ENCODE measurements at regions not wholly inside any gene's neighbourhood (a gene's known extent, or its start where the extent isn't known, plus 50 kb on each side); places are given as distances from the start of the nearest gene placed in this dataset.
"Not testable (repeated sequence)": the region's sequence is repeated elsewhere in the genome, so short reads cannot be mapped to it uniquely, and the experiment has no call there.

DNA sequence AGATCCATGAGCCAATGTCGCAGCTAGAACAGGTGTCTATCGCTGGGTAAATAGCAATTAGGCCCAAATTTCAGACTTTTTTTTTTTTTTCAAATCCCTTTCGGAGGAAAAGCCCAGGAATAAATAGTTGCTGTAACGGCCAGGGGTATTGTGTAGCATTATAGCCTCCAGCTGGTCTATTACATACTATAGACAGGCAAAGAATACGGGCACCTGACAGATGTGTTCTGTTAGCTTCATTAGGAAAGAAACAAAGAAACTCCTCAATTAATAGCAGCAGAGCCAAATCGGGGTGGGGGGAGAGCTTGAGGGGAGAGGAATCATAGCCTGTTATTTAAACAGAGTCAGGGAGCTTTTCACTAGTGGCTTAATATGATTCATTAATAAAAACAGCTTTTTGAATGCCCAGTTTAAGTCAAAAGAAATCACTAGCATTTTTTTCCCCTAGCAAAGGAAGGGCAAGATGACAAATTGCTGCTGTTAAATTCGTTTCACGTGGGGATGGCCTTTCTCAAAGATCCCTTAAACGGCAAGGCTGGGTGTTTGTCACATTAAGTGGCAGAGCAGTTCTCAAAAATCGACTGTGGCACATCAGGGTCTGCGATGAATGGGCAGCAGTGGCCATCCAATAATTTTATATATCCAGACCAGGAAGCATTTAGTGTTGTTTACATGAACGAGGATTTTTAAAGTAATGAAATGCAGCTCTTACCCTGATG, 139.4 kb downstream of the ID4 start:
- no peak for DNase-seq

DNA sequence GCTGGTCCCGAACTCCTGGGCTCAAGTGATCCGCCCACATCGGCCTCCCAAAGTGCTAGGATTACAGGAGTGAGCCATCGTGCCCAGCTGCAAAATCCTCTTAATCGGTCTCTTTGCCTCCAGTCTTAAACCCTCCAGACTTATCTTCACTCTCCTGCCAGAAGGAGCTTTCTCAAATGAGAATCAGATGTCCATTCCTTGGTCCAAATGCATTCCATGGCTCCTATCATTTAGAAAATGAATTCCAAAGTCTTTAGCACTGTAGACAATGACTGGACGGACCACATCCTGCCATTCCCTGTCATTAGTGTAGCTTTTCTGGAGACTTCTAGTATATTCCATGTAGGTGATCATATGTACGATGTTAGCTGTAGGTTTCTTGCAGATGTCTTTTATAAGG, 141.9 kb downstream of the ID4 start:
- no peak for DNase-seq

GRCh38 chr6:19979986-19980385, 142.8 kb downstream of the ID4 start:
- DNase-seq, result no peak

- no peak for DNase-seq
These were observed 146.2 kb downstream of the ID4 start for GRCh38 chr6:19983374-19983773.

DNA sequence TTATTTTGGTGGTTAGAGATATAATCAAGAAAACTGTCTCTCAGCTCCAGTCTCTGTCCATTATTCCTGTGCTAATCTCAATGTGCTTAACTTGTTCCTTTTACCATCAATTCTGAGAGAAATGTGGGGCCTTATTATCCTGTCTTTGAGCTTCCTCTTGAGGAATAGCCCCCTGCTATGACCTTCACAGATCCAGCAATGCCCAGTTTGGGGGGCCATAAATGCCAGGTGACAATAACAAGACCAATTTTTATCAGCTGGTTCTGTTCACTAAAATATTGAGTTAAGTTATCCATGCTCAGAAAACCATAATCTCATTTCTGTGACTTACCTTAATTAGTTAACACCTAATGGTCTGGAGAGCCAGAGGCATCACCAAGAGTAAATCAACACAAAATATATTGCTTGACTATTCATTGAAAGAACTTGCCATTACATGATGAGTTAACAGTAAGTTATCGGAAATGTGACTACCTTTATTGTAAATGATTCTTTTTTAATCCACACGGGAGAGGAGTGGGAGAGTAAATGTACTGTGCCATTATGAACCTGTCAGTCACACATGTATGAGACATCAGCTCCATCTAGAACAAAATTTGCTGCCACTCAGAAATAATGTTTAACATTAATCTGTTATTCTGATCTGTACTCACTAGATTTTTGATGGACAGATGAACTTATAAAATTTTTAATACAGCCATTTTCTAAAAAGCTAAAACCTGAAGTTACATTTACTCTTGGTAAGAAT, 149.7 kb downstream of the ID4 start:
- DNase-seq, result no peak

DNA sequence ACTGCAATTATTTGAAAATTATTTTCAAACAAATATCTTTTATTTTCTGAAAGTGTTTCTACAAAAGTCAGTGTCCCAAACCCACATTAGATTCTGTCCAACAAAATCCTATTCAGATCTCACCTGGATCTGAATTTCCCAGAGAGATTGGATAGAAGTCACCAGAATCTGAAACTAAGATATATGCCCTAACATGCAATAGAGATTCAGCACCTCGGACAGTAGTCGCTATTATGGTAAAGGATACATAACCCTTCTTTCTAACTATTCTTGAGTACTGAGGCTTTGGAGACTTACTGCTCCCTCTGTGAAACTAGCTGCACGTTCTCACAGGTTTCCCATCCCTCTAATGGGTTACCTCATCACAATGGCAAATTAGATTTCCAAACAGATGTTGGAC, 151.4 kb downstream of the ID4 start:
- DNase-seq, result no peak

- DNase-seq, result no peak
These were observed 154.0 kb downstream of the ID4 start for GRCh38 chr6:19991176-19991575.

DNA sequence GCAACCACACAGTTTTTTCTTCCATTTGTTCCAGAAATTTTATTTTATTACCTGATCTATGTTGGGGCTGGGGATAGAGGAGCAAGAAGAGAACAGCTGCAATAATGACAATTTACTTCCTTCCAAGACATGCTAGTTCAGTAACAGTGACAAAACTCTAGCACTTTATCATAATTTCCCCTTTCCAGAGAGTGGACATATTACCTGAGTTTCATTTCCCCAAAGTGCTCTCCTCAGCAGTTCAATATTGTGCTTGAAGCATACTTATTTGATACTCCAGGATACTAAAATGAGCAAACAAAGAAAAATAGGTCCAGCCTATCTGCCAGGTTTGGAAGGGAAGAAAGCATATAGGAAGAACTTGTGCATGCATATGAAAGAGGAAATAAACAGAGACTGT, 157.7 kb downstream of the ID4 start:
- DNase-seq, result no peak

DNA sequence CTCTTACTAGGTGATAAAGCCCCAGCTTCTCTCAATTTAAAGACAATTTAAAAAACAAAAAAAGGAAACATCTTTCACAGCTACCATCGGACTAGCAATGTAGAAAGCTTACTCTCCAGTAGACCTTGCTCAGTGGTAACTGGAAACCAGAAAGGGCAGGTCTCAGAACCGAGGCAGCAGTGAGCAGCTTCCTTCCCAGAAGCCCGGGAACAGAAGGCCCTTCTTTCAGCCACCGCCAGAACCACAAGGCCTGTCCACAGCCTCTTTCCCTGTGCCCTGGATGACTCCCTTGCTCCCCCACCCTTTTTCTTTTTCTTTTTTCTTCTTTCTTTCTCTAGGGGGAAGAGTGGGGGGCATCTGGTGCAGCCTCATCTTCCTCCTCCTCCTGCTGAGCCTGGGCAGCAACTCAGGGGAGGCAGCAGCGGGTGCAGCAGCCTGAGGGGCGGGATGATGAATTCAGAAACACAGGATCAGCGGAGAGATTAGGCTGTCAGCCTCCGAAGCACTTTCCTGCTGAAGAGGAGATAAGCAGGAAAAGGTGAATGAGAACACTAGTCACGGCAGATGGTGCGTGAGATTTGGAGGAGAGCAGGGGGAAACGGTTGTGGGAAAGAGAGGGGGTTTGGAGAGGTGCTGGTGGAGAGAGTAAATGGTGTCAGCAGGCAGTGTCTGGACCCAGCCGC, 158.5 kb downstream of the ID4 start:
- no peak for DNase-seq

- DNase-seq, result no peak
These were observed 159.9 kb downstream of the ID4 start for GRCh38 chr6:19997104-19997503.

DNA sequence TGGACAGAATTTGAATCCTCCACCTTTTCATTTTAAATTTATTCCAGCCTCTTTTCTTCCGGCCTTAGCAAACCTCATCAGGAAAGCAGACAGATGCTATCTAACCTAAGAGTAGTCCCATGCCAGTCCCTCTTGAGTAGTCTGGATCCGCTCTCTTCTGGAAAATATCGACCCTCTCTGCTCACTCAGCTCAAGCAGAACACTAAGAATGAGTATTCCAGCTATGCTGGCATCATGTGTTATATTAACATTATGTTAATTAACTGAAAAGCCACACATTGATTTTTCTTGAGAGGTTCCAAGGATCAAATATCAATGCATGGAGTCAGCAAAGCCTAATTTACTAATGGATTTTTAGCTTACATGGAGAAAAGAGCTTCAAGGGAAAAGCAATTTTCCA, 161.4 kb downstream of the ID4 start:
- no peak for DNase-seq

DNA sequence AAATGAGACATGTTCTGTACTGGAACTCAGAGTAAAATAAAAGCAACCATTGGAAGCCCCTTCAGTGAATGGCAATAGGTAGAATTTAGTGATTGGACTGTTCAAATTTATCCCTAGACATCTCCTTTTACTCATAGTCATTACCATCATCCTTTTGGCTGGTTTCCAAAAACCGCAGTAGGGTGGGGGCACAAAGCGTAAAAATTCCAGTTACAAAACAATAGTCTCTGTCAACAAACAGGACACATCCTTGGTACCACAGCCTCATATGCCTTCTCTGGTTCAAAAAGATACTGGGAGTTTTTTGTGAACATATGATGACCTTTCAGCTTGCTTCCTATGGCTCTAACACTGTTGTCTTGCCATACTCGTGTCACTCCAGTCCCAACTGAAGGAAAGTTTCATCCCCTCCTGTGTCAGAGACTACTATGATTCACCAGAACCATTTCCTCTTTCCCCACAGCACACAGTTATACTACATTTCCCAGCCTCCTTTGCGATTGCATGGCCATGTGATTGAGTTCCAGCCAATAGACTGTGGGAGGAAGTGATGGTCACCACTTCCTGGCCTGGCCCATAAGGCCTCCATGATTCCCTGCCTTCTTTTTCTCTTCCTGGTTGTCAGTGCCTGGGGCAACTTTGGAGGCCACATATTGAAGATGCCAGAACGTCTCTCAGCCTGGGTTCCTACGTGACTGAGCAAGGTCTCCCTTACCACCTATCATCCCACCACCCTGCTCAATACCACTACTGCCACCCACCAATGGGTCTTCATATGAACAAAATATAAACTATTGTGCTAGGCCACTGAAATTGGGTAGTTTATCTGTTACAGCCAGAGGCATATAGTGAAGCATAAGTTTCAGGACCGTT, 162.4 kb downstream of the ID4 start:
- no peak for DNase-seq

DNA sequence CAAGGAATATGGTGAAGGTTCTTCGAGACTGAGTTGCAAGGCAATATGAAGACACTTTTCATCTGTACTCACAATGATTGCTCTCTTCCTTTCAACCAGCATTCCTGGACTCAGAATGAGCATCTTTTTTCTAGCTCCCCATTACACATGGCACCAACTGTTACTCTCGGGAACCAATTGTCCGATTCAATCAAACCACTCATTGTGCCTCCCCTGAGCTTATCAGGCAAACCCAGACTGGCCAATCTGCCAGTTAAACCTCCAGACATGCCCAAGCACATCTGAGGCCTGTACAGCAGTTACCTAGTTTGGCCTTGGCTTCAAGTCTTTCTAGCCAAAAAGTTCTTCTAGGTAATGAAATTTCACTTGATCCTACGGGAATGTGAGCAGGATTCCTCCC, 164.1 kb downstream of the ID4 start:
- no peak for DNase-seq

DNA sequence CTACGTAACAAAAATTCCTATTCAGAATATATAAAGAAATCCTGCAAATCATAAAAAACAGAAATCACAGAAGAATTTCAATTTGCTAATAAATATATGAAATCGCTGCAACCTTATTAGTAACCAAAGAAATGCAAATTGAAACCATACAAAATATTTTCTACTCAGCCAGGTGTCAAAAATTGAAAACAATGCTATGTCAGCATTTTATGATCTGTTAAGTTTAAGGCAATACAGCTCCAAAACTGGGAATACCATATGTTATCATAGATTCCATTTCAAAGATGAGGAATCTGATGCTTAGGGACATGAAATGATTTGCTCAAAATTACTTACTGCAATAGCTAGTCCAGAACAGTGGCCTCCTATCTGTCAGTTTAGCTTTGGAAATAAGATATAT, 168.9 kb downstream of the ID4 start:
- no peak for DNase-seq

DNA sequence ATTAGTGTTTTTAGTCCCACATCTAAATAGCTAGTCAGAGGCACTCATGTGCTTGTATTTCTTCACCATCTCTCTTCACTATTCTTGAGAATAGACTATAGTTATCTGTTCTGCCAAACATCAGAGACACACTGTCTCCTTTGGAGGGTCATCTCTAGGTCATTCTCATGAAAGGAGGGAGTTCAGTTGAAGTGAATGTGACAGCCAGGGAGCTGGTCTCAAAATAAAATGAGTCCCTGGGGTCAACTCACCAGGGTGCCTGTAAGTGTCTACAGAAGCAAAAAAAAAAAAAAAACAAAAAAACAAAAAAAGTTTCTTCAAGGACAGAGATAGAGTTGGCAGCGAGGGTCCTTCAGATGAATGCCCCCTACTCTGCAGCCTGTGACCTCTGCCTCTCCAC, 171.0 kb downstream of the ID4 start:
- DNase-seq, result no peak

GRCh38 chr6:20013066-20013861, 176.1 kb downstream of the ID4 start:
- no peak for DNase-seq

- DNase-seq, result no peak
These were observed 177.3 kb downstream of the ID4 start for GRCh38 chr6:20014508-20014907.

GRCh38 chr6:20020526-20020925, 183.4 kb downstream of the ID4 start:
- DNase-seq, result no peak

GRCh38 chr6:20021795-20022194, 184.6 kb downstream of the ID4 start:
- DNase-seq, result no peak

GRCh38 chr6:20023549-20024315, 186.6 kb downstream of the ID4 start:
- DNase-seq, result not testable (repeated sequence)

DNA sequence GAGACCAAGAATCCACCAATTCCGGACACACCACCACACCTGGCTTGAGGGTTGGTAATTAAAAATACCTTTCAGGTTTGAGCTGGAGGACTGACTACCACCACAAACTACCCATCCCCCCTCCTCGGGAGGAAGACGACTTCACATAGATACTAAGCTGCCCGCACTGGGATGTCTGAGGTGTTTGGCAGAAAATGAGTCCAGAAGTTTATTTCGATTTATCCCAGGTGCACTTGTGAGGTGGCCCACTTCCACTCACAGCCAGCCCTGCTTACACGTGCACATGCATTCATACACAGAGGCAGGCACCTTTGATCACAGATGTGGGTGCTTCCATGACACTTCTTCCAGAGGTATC, 187.1 kb downstream of the ID4 start:
- no peak for DNase-seq

- no peak for DNase-seq
These were observed 187.3 kb downstream of the MBOAT1 start for GRCh38 chr6:20024978-20025377.
